Breast epithelium (tissue), 4 donors: ENCODE measurements at regions not wholly inside any gene's neighbourhood (a gene's known extent, or its start where the extent isn't known, plus 50 kb on each side); places are given as distances from the start of the nearest gene placed in this dataset.

ENCODE experiments used
- DNase-seq, 2 donors: peaks; one replicate each; pipeline ENCODE4 v3.0.0-alpha.2; 2019; ENCODE audit warnings: low spot score in 2 of 2
- H3K27ac ChIP-seq, 2 donors: fragments of 200-600 bp; sonication (generic) in 1 of 2; one replicate each; pipeline ENCODE4 v1.5.1; 2016 to 2019; ENCODE audit warnings: mild to moderate bottlenecking in 1 of 2
- H3K27me3 ChIP-seq, 2 donors: fragments of 200-600 bp; sonication (generic) in 1 of 2; one replicate each; pipeline versions ENCODE4 v1.5.1 to v1.6.0; 2017 to 2019; ENCODE audit warnings: control low read depth in 1 of 2, mild to moderate bottlenecking in 1 of 2
- H3K36me3 ChIP-seq: fragments of 200-600 bp; one replicate; pipeline ENCODE4 v1.5.1; 2019
- H3K4me1 ChIP-seq, 2 donors: fragments of 200-600 bp; sonication (generic); one replicate each; pipeline ENCODE4 v1.5.1; 2016 to 2019; ENCODE audit warnings: control low read depth in 1 of 2
- H3K4me3 ChIP-seq, 3 donors: fragments of 200-600 bp; sonication (generic); 1 replicate in 2 of 3; 2 replicates in 1 of 3; pipeline ENCODE4 v1.5.1; 2016 to 2019; ENCODE audit warnings: mild to moderate bottlenecking in 3 of 3, moderate library complexity in 2 of 3
- H3K9me3 ChIP-seq, 2 donors: fragments of 200-600 bp; sonication (generic) in 1 of 2; one replicate each; pipeline ENCODE4 v1.5.1; 2016 to 2019; ENCODE audit warnings: control low read depth in 1 of 2
- CTCF ChIP-seq, 3 donors: fragments of 450-650 bp; IDR thresholded peaks; one replicate each; pipeline ENCODE4 v1.5.1; 2016 to 2017; ENCODE audit warnings: antibody characterized with exemption in 3 of 3, mild to moderate bottlenecking in 3 of 3, moderate library complexity in 3 of 3
- POLR2A ChIP-seq: fragments of 450-650 bp; IDR thresholded peaks from one replicate; pipeline ENCODE4 v1.6.1; 2016; ENCODE audit warnings: antibody characterized with exemption, mild to moderate bottlenecking, moderate library complexity
- POLR2AphosphoS5 ChIP-seq, 3 donors: sonication (generic); formaldehyde crosslinking; IDR thresholded peaks; one replicate each; pipeline ENCODE4 v1.6.1; 2017; ENCODE audit warnings: antibody characterized with exemption in 3 of 3
- intact Hi-C: fragments of 100-400 bp; cut with DNase I; formaldehyde crosslinking; loops from one replicate; pipeline ENCODE4 v1.15.1; 2023; ENCODE audit warnings: low total_unique reads

- DNase-seq: no peak
- intact Hi-C loops: loop anchor here (10.0 kb wide), 1 partner anchor 337 kb away; no protein-coding TSS in a partner anchor
- TF ChIP-seq POLR2A (no peak), POLR2AphosphoS5 (IDR thresholded peaks at IDR 0.05) (no peak), CTCF (IDR thresholded peaks at IDR 0.05) (no peak)
- Histone ChIP-seq H3K9me3 (no peaks in the 10 kb centered on the region), H3K27ac (no peak overlapping the region), H3K4me3 (no peak overlapping the region), H3K27me3 (no peaks in the 10 kb centered on the region), H3K36me3 (no peaks in the 10 kb centered on the region), H3K4me1 (no peaks in the 10 kb centered on the region)
These were observed 368.4 kb upstream of the MAN1A1 start for GRCh38 chr6:119717942-119718341.

- Histone ChIP-seq H3K4me3 (no peak overlapping the region), H3K27ac (no peak overlapping the region), H3K9me3 (no peaks in the 10 kb centered on the region), H3K36me3 (no peaks in the 10 kb centered on the region), H3K4me1 (no peaks in the 10 kb centered on the region), H3K27me3 (no peaks in the 10 kb centered on the region)
- TF ChIP-seq CTCF (IDR thresholded peaks at IDR 0.05): no peak
- TF ChIP-seq POLR2AphosphoS5 (IDR thresholded peaks at IDR 0.05): no peak
- no peak for TF ChIP-seq POLR2A
- no peak for DNase-seq
- intact Hi-C loops: loop anchor here (10.0 kb wide), 1 partner anchor 338 kb away; no protein-coding TSS in a partner anchor
These were observed 367.2 kb upstream of the MAN1A1 start for GRCh38 chr6:119716668-119717270.

GRCh38 chr6:119713903-119714302, 364.3 kb upstream of the MAN1A1 start:
- H3K4me3 ChIP-seq: no peak overlapping the region

GRCh38 chr6:119686644-119687043, 337.1 kb upstream of the MAN1A1 start:
- no peaks in the 10 kb centered on the region for H3K9me3 ChIP-seq
- intact Hi-C loops: no loop called here
- H3K27ac ChIP-seq: no peak overlapping the region
- H3K4me3 ChIP-seq: no peak overlapping the region
- H3K27me3 ChIP-seq: no peaks in the 10 kb centered on the region
- DNase-seq: no peak
- H3K4me1 ChIP-seq: no peaks in the 10 kb centered on the region
- H3K36me3 ChIP-seq: no peaks in the 10 kb centered on the region
- TF ChIP-seq CTCF (IDR thresholded peaks at IDR 0.05) (no peak), POLR2A (no peak), POLR2AphosphoS5 (IDR thresholded peaks at IDR 0.05) (no peak)

More at GRCh38 chr6:119713903-119714302, 364.3 kb upstream of the MAN1A1 start:
- TF ChIP-seq CTCF (IDR thresholded peaks at IDR 0.05) (no peak), POLR2AphosphoS5 (IDR thresholded peaks at IDR 0.05) (no peak), POLR2A (no peak)
- H3K27me3 ChIP-seq: no peaks in the 10 kb centered on the region
- H3K4me1 ChIP-seq: no peaks in the 10 kb centered on the region
- no peaks in the 10 kb centered on the region for H3K9me3 ChIP-seq
- H3K27ac ChIP-seq: no peak overlapping the region
- no peak for DNase-seq
- H3K36me3 ChIP-seq: no peaks in the 10 kb centered on the region
- intact Hi-C loops: loop anchor here (10.0 kb wide), 1 partner anchor 341 kb away; no protein-coding TSS in a partner anchor

GRCh38 chr6:119686240-119686639, 336.7 kb upstream of the MAN1A1 start:
- no peaks in the 10 kb centered on the region for H3K27me3 ChIP-seq
- DNase-seq: no peak
- no peak overlapping the region for H3K4me3 ChIP-seq
- no peaks in the 10 kb centered on the region for H3K4me1 ChIP-seq
- TF ChIP-seq POLR2AphosphoS5 (IDR thresholded peaks at IDR 0.05): no peak
- TF ChIP-seq POLR2A: no peak
- TF ChIP-seq CTCF (IDR thresholded peaks at IDR 0.05): no peak
- H3K27ac ChIP-seq: no peak overlapping the region
- intact Hi-C loops: no loop called here
- H3K36me3 ChIP-seq: no peaks in the 10 kb centered on the region
- no peaks in the 10 kb centered on the region for H3K9me3 ChIP-seq
